Activated CD4-positive, alpha-beta T cell treated with anti-CD3 and anti-CD28 coated beads for 36 hours (primary cell): ENCODE measurements at regions not wholly inside any gene's neighbourhood (a gene's known extent, or its start where the extent isn't known, plus 50 kb on each side); places are given as distances from the start of the nearest gene placed in this dataset.
A peak's percentile ranks its signal among the peaks of the same experiment; 100 is the strongest.

ENCODE experiments used
- ATAC-seq: fragments of 200-7000 bp; cut with Tn5 transposase; one replicate; pipeline ENCODE4 v1.10.0; 2021; ENCODE audit warnings: mild to moderate bottlenecking, moderate library complexity
- CTCF ChIA-PET: fragments of 350-600 bp; sonication (Branson Sonifier 250); formaldehyde crosslinking; loops from one replicate; lab custom pipeline; 2021; ENCODE audit warnings: antibody characterized with exemption; lab: Charles Lee
- POLR2A ChIA-PET: fragments of 350-600 bp; sonication (Branson Sonifier 250); formaldehyde crosslinking; loops from one replicate; lab custom pipeline; 2021; ENCODE audit warnings: antibody characterized with exemption, inconsistent platforms; lab: Charles Lee
- DNase-seq: peaks from one replicate; pipeline ENCODE4 v3.0.0-alpha.2; 2020
- H3K27ac Mint-ChIP-seq: one replicate; pipeline ENCODE4 v1.8.0; 2021; ENCODE audit warnings: mixed read lengths
- H3K27me3 Mint-ChIP-seq: one replicate; pipeline ENCODE4 v1.8.0; 2021; ENCODE audit warnings: mixed read lengths
- H3K36me3 Mint-ChIP-seq: one replicate; pipeline ENCODE4 v1.8.0; 2021; ENCODE audit warnings: low read depth, mixed read lengths
- H3K4me1 Mint-ChIP-seq: one replicate; pipeline ENCODE4 v1.8.0; 2021; ENCODE audit warnings: mixed read lengths
- H3K4me3 Mint-ChIP-seq: one replicate; pipeline ENCODE4 v1.8.0; 2021; ENCODE audit warnings: mild to moderate bottlenecking, moderate library complexity, mixed read lengths
- H3K9me3 Mint-ChIP-seq: one replicate; pipeline ENCODE4 v1.8.0; 2021; ENCODE audit warnings: low read depth, mixed read lengths
- intact Hi-C, 2 experiments: fragments of 100-400 bp; cut with DNase I in 1 of 2; cut with micrococcal nuclease in 1 of 2; formaldehyde crosslinking; loops; one replicate each; pipeline versions ENCODE4 v1.14.2 to v1.15.1; 2022 to 2024; cut with DNase I, micrococcal nuclease

- intact Hi-C loops: loop anchor here (2.0 to 10.0 kb wide), 3 partner anchors 14 to 1230 kb away; partner anchors contain the start of gene HSPE1 (in 1 of the 2)
- no peak for DNase-seq
- peak overlapping the region; percentile 4 for H3K27ac Mint-ChIP-seq
Observed at GRCh38 chr2:196274387-196274809, 103.0 kb upstream of the STK17B start.

GRCh38 chr2:196275646-196276352, 104.4 kb upstream of the STK17B start:
- Mint-ChIP-seq H3K27me3 (no peaks in the 10 kb centered on the region), H3K4me3 (peak overlapping the region; percentile 62), H3K4me1 (peaks cover 68% of the 10 kb centered on the region), H3K27ac (peak overlapping the region; percentile 91), H3K36me3 (peaks cover 1% of the 10 kb centered on the region), H3K9me3 (no peaks in the 10 kb centered on the region)
- POLR2A ChIA-PET: interaction anchor here (0.6 to 1.2 kb wide), 3 partner anchors 23 to 109 kb away, joined by 3 to 4 read pairs (median 3); no protein-coding TSS in a partner anchor
- intact Hi-C loops: loop anchor here (1.0 to 10.0 kb wide), 10 partner anchors 15 to 1229 kb away; partner anchors contain the start of genes HSPE1 (in 1 of the 2) and STK17B (in 1 of the 2)
- no peak for DNase-seq
- peak; percentile 64 for ATAC-seq
- CTCF ChIA-PET: interaction anchor here (0.6 to 3.7 kb wide), 46 partner anchors 9 to 207 kb away, joined by 3 to 36 read pairs (median 5); partner anchors contain the start of genes DNAH7 and STK17B

More at GRCh38 chr2:196274387-196274809, 103.0 kb upstream of the STK17B start:
- no peaks in the 10 kb centered on the region for H3K9me3 Mint-ChIP-seq
- H3K36me3 Mint-ChIP-seq: peaks cover 1% of the 10 kb centered on the region
- peak; percentile 12 for ATAC-seq
- H3K27me3 Mint-ChIP-seq: no peaks in the 10 kb centered on the region
- H3K4me1 Mint-ChIP-seq: peaks cover 75% of the 10 kb centered on the region
- H3K4me3 Mint-ChIP-seq: peak overlapping the region; percentile 33
- CTCF ChIA-PET: interaction anchor here (0.7 to 3.7 kb wide), 7 partner anchors 13 to 196 kb away, joined by 3 to 36 read pairs (median 3); no protein-coding TSS in a partner anchor
- POLR2A ChIA-PET: no interaction called here

GRCh38 chr2:196276421-196276820, 105.0 kb upstream of the STK17B start:
- Mint-ChIP-seq H3K4me1 (peaks cover 65% of the 10 kb centered on the region), H3K27me3 (no peaks in the 10 kb centered on the region), H3K36me3 (peaks cover 1% of the 10 kb centered on the region), H3K9me3 (no peaks in the 10 kb centered on the region), H3K27ac (peak overlapping the region; percentile 91), H3K4me3 (peak overlapping the region; percentile 62)
- no peak for ATAC-seq
- DNase-seq: no peak
- intact Hi-C loops: loop anchor here (1.0 to 10.0 kb wide), 8 partner anchors 34 to 1228 kb away; partner anchors contain the start of genes HSPE1 (in 1 of the 2) and STK17B (in 1 of the 2)
- POLR2A ChIA-PET: interaction anchor here (0.8 to 1.2 kb wide), 2 partner anchors 23 to 110 kb away, joined by 3 to 4 read pairs; no protein-coding TSS in a partner anchor
- CTCF ChIA-PET: interaction anchor here (0.7 to 3.7 kb wide), 44 partner anchors 9 to 208 kb away, joined by 3 to 36 read pairs (median 5); partner anchors contain the start of genes DNAH7 and STK17B

- Mint-ChIP-seq H3K36me3 (peaks cover 1% of the 10 kb centered on the region), H3K4me3 (no peak overlapping the region), H3K4me1 (peaks cover 61% of the 10 kb centered on the region), H3K9me3 (no peaks in the 10 kb centered on the region), H3K27me3 (no peaks in the 10 kb centered on the region), H3K27ac (peak overlapping the region; percentile 11)
- POLR2A ChIA-PET: interaction anchor here (0.6 kb wide), 1 partner anchor 198 kb away, joined by 3 read pairs; no protein-coding TSS in a partner anchor
- DNase-seq (peak; percentile 50), ATAC-seq (peak; percentile 20)
- intact Hi-C loops: loop anchor here (1.0 to 10.0 kb wide), 8 partner anchors 8 to 1228 kb away; partner anchors contain the start of genes HSPE1 (in 1 of the 2) and STK17B (in 1 of the 2)
- CTCF ChIA-PET: interaction anchor here (0.6 to 3.7 kb wide), 41 partner anchors 9 to 209 kb away, joined by 3 to 36 read pairs (median 5); partner anchors contain the start of genes DNAH7 and STK17B
Observed at GRCh38 chr2:196277002-196277401, 105.6 kb upstream of the STK17B start.

- CTCF ChIA-PET: interaction anchor here (0.6 to 2.3 kb wide), 22 partner anchors 11 to 211 kb away, joined by 3 to 14 read pairs (median 4); partner anchors contain the start of gene STK17B
- Mint-ChIP-seq H3K4me3 (peak overlapping the region; percentile 0), H3K27me3 (no peaks in the 10 kb centered on the region), H3K36me3 (peaks cover 6% of the 10 kb centered on the region), H3K9me3 (peaks cover 6% of the 10 kb centered on the region), H3K27ac (peak overlapping the region; percentile 64), H3K4me1 (peaks cover 66% of the 10 kb centered on the region)
- DNase-seq: peak; percentile 80
- peak; percentile 53 for ATAC-seq
- intact Hi-C loops: loop anchor here in 1 of 2 experiments (10.0 kb wide), 1 partner anchor 1226 kb away; the partner anchor contains the start of gene HSPE1
- POLR2A ChIA-PET: interaction anchor here (0.6 to 1.0 kb wide), 6 partner anchors 46 to 200 kb away, joined by 3 to 5 read pairs (median 3); no protein-coding TSS in a partner anchor
Observed at GRCh38 chr2:196278491-196278911, 107.1 kb upstream of the STK17B start.

GRCh38 chr2:196279541-196279940, 108.2 kb upstream of the STK17B start:
- Mint-ChIP-seq H3K4me1 (peaks cover 67% of the 10 kb centered on the region), H3K4me3 (no peak overlapping the region), H3K27me3 (no peaks in the 10 kb centered on the region), H3K27ac (peak overlapping the region; percentile 85), H3K9me3 (peaks cover 6% of the 10 kb centered on the region), H3K36me3 (peaks cover 6% of the 10 kb centered on the region)
- ChIA-PET CTCF (interaction anchor here (1.0 to 2.3 kb wide), 6 partner anchors 20 to 202 kb away, joined by 3 to 14 read pairs (median 8); no protein-coding TSS in a partner anchor), POLR2A (interaction anchor here (0.9 kb wide), 1 partner anchor 97 kb away, joined by 5 read pairs; no protein-coding TSS in a partner anchor)
- intact Hi-C loops: loop anchor here in 1 of 2 experiments (10.0 kb wide), 1 partner anchor 1225 kb away; the partner anchor contains the start of gene HSPE1
- ATAC-seq (no peak), DNase-seq (no peak)

- H3K27ac Mint-ChIP-seq: peak overlapping the region; percentile 12
- CTCF ChIA-PET: interaction anchor here (0.9 to 1.1 kb wide), 2 partner anchors 88 to 120 kb away, joined by 3 read pairs; no protein-coding TSS in a partner anchor
- no peak overlapping the region for H3K4me3 Mint-ChIP-seq
- peaks cover 63% of the 10 kb centered on the region for H3K4me1 Mint-ChIP-seq
- DNase-seq (no peak), ATAC-seq (no peak)
- peaks cover 4% of the 10 kb centered on the region for H3K36me3 Mint-ChIP-seq
- peaks cover 6% of the 10 kb centered on the region for H3K9me3 Mint-ChIP-seq
- intact Hi-C loops: loop anchor here in 1 of 2 experiments (10.0 kb wide), 1 partner anchor 641 kb away; the partner anchor contains the start of gene PGAP1
- POLR2A ChIA-PET: no interaction called here
- no peaks in the 10 kb centered on the region for H3K27me3 Mint-ChIP-seq
Observed at GRCh38 chr2:196284144-196284844, 112.9 kb upstream of the STK17B start.

- intact Hi-C loops: loop anchor here in 1 of 2 experiments (10.0 kb wide), 1 partner anchor 640 kb away; the partner anchor contains the start of gene PGAP1
- peaks cover 6% of the 10 kb centered on the region for H3K9me3 Mint-ChIP-seq
- H3K27ac Mint-ChIP-seq: peak overlapping the region; percentile 39
Observed at GRCh38 chr2:196284866-196285557, 113.6 kb upstream of the STK17B start.

GRCh38 chr2:196286821-196287220, 115.4 kb upstream of the STK17B start:
- ATAC-seq (no peak), DNase-seq (no peak)
- CTCF ChIA-PET: interaction anchor here (2.2 to 2.3 kb wide), 2 partner anchors 10 to 208 kb away, joined by 9 to 11 read pairs; no protein-coding TSS in a partner anchor
- H3K9me3 Mint-ChIP-seq: peaks cover 6% of the 10 kb centered on the region
- H3K4me1 Mint-ChIP-seq: peaks cover 79% of the 10 kb centered on the region
- no peaks in the 10 kb centered on the region for H3K27me3 Mint-ChIP-seq
- peaks cover 4% of the 10 kb centered on the region for H3K36me3 Mint-ChIP-seq
- peak overlapping the region; percentile 37 for H3K27ac Mint-ChIP-seq
- intact Hi-C loops: loop anchor here in 1 of 2 experiments (10.0 kb wide), 1 partner anchor 638 kb away; the partner anchor contains the start of gene PGAP1
- POLR2A ChIA-PET: no interaction called here
- H3K4me3 Mint-ChIP-seq: no peak overlapping the region

More at GRCh38 chr2:196284866-196285557, 113.6 kb upstream of the STK17B start:
- Mint-ChIP-seq H3K4me1 (peaks cover 62% of the 10 kb centered on the region), H3K36me3 (peaks cover 4% of the 10 kb centered on the region), H3K27me3 (no peaks in the 10 kb centered on the region), H3K4me3 (peak overlapping the region; percentile 45)
- POLR2A ChIA-PET: interaction anchor here (0.7 to 1.1 kb wide), 2 partner anchors 25 to 95 kb away, joined by 3 to 5 read pairs; no protein-coding TSS in a partner anchor
- DNase-seq: no peak
- no peak for ATAC-seq
- CTCF ChIA-PET: interaction anchor here (0.7 to 2.3 kb wide), 5 partner anchors 8 to 216 kb away, joined by 3 to 11 read pairs (median 3); partner anchors contain the start of gene DNAH7
